GM12891 (cell line): ENCODE measurements at regions not wholly inside any gene's neighbourhood (a gene's known extent, or its start where the extent isn't known, plus 50 kb on each side); places are given as distances from the start of the nearest gene placed in this dataset.

Experiments
- DNase-seq: peaks from one replicate; pipeline ENCODE4 v3.0.0; 2011; ENCODE audit warnings: low spot score; ENCODE audit not compliant: insufficient read length
- FAIRE-seq: peaks from 2 replicates; lab custom pipeline; 2011; peaks lifted over from hg19 to GRCh38; lab: Jason Lieb, UNC
- PAX5 ChIP-seq: IDR thresholded peaks from 2 replicates; pipeline ENCODE4 v1.6.1; 2011; ENCODE audit warnings: low read length, moderate library complexity, mild to moderate bottlenecking; ENCODE audit not compliant: insufficient read depth, severe bottlenecking
- POLR2A ChIP-seq: IDR thresholded peaks from 2 replicates; pipeline ENCODE4 v1.6.1; 2011; ENCODE audit warnings: low read depth, low read length, control low read depth
- POLR2AphosphoS5 ChIP-seq: IDR thresholded peaks from 2 replicates; pipeline ENCODE4 v1.6.1; 2011; ENCODE audit warnings: low read depth, low read length, control low read depth
- POU2F2 ChIP-seq: IDR thresholded peaks from 2 replicates; pipeline ENCODE4 v1.6.1; 2011; ENCODE audit warnings: low read depth, mild to moderate bottlenecking, control low read depth, low read length, moderate library complexity
- SPI1 ChIP-seq: IDR thresholded peaks from 2 replicates; pipeline ENCODE4 v1.6.1; 2011; ENCODE audit warnings: low read depth, low read length, control low read depth
- TAF1 ChIP-seq: IDR thresholded peaks from 2 replicates; pipeline ENCODE4 v1.6.1; 2011; ENCODE audit warnings: low read depth, low read length, control low read depth

DNA sequence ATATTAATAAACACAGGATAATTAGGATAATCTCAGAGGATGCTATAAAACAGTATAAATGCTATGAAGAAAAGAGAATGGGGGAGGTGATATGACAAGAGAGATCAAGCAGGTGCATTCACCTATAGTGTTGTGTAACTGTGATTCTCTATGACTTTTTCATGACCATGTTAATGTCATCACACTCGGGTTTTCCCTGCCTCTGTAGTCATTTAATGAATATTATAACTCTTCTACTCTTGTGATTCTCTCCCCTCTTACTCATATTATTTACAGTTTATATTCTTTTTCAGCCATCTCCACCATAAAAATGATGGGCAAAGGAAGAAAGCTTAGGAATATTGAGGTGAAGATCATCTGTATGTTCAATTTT lies 106.9 kb upstream of the SGK1 start:
- TF ChIP-seq SPI1 (no peak), POU2F2 (no peak), POLR2AphosphoS5 (no peak), TAF1 (no peak), POLR2A (no peak), PAX5 (no peak)
- DNase-seq = no peak
- FAIRE-seq = no peak

- no peak for FAIRE-seq
- no peak for TF ChIP-seq POLR2AphosphoS5
- TF ChIP-seq TAF1 = no peak
- no peak for TF ChIP-seq SPI1
- no peak for TF ChIP-seq PAX5
- TF ChIP-seq POU2F2 = no peak
- TF ChIP-seq POLR2A = no peak
- DNase-seq = no peak
These were observed 106.4 kb upstream of the SGK1 start for GRCh38 chr6:134424165-134424797.

GRCh38 chr6:134422426-134423231 lies 104.7 kb upstream of the SGK1 start:
- no peak for DNase-seq
- TF ChIP-seq SPI1 (peak; percentile 69), POU2F2 (no peak), POLR2AphosphoS5 (no peak), POLR2A (no peak), TAF1 (no peak), PAX5 (no peak)
- FAIRE-seq = no peak

DNA sequence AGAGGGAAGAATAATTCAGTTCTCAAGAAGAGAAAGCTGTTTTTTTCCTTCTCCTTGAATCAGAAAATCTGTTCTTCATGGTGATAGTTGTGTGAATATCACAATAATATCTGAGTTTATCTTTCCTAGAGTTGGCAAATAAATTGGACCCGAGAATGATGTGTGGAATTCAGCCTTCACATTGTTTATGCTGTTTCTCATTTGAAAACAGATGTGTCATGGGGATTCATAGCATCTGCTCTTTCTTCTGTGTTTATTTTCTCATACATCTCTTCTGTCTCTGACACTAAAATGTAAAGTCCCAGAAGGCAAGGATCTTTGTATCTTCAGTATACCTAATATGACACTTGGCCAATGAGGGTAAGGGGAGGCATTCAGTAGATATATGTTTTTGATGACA lies 103.6 kb upstream of the SGK1 start:
- DNase-seq (no peak), FAIRE-seq (no peak)
- TF ChIP-seq PAX5 = no peak
- no peak for TF ChIP-seq POLR2AphosphoS5
- no peak for TF ChIP-seq POLR2A
- TF ChIP-seq TAF1 = no peak
- TF ChIP-seq POU2F2 = no peak
- no peak for TF ChIP-seq SPI1

DNA sequence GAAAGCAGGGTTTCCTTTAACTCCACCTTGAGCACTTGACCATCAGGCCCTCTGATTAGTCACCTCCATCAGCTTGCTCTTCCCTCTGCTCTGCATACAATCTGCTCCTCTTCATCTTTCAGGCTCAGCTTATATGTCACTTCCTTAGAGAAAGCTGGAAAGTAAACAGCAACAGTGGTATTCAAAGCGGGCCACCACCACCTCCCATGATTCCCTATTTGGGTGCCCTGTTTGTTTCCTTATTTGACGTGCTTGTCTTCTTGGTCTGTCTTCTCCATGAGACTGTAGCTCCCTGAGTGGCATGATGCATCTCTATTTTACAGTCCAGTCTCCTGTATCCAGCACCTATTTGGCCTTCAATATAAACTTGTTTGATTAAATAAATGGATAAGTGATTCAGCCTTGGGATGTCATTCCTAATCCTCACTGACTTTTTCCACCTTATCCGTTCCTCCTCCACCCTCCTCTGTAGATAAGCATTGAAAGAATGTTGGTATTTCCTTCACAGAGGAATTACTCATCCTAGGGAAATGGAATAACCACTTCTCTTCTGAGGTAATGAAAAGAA lies 102.8 kb upstream of the SGK1 start:
- no peak for DNase-seq
- no peak for FAIRE-seq
- TF ChIP-seq SPI1 = no peak
- no peak for TF ChIP-seq POU2F2
- TF ChIP-seq TAF1 = no peak
- TF ChIP-seq POLR2AphosphoS5 = no peak
- no peak for TF ChIP-seq POLR2A
- no peak for TF ChIP-seq PAX5

GRCh38 chr6:134419716-134420115 lies 101.8 kb upstream of the SGK1 start:
- DNase-seq = no peak
- TF ChIP-seq POU2F2 = no peak
- no peak for TF ChIP-seq SPI1
- no peak for TF ChIP-seq POLR2A
- no peak for TF ChIP-seq TAF1
- no peak for TF ChIP-seq PAX5
- no peak for TF ChIP-seq POLR2AphosphoS5
- FAIRE-seq = no peak

- DNase-seq (no peak), FAIRE-seq (no peak)
- TF ChIP-seq POLR2AphosphoS5 (no peak), PAX5 (no peak), POU2F2 (no peak), POLR2A (no peak), SPI1 (no peak), TAF1 (no peak)
These were observed 98.7 kb upstream of the SGK1 start for GRCh38 chr6:134416418-134417154.

- TF ChIP-seq TAF1 (no peak), POLR2AphosphoS5 (no peak), POLR2A (no peak), POU2F2 (no peak), PAX5 (no peak)
- DNase-seq (no peak), FAIRE-seq (no peak)
These were observed 97.7 kb upstream of the SGK1 start for GRCh38 chr6:134415656-134416055.

DNA sequence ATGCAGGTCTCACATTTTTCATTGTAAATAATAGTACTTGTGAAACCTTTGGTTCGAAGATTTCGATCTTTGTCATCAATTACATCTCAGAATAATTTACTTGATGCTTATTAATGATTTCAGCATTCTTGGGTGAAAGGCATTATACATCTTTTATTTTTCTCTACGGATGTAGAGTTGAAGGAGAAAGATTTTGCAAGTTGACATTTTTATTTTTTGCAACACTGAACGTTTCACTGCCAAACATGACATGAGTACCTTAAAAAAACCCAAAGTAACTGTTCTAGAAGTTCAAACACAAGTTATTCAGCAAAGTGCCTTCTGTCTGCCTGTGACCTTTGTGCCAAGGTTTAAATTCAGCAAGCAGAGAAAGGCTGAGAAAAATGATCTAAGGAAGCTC lies 97.3 kb upstream of the SGK1 start:
- no peak for TF ChIP-seq POU2F2
- no peak for TF ChIP-seq POLR2A
- no peak for TF ChIP-seq TAF1
- no peak for TF ChIP-seq POLR2AphosphoS5
- no peak for TF ChIP-seq SPI1
- TF ChIP-seq PAX5 = no peak
- DNase-seq = no peak
- no peak for FAIRE-seq
